Psoas muscle (tissue), 7 donors: ENCODE measurements at regions not wholly inside any gene's neighbourhood (a gene's known extent, or its start where the extent isn't known, plus 50 kb on each side); places are given as distances from the start of the nearest gene placed in this dataset.

ENCODE experiments used
- ATAC-seq, 4 donors: fragments of 200-7000 bp; cut with Tn5 transposase; one replicate each; pipeline ENCODE4 v1.9.1; 2020; ENCODE audit warnings: moderate library complexity in 3 of 4, mild to moderate bottlenecking in 2 of 4
- DNase-seq, 2 donors: peaks; one replicate each; pipeline ENCODE4 v3.0.0-alpha.2; 2020
- H3K27ac ChIP-seq: fragments of 200-600 bp; one replicate; pipeline ENCODE4 v1.8.0; 2022
- H3K27me3 ChIP-seq, 3 donors: fragments of 200-600 bp in 1 of 3; one replicate each; pipeline versions ENCODE4 v1.6.1 to v1.8.0; 2013 to 2022; ENCODE audit warnings: low read length in 2 of 3, mild to moderate bottlenecking in 2 of 3, moderate library complexity in 1 of 3; ENCODE audit not compliant: insufficient read depth in 3 of 3
- H3K36me3 ChIP-seq, 2 donors: fragments of 200-600 bp in 1 of 2; one replicate each; pipeline versions ENCODE4 v1.6.1 to v1.8.0; 2013 to 2022; ENCODE audit warnings: low read depth in 1 of 2, mild to moderate bottlenecking in 1 of 2, moderate library complexity in 1 of 2; ENCODE audit not compliant: insufficient read depth in 1 of 2
- H3K4me1 ChIP-seq: fragments of 200-600 bp; one replicate; pipeline ENCODE4 v1.8.0; 2022
- H3K4me3 ChIP-seq: fragments of 200-600 bp; one replicate; pipeline ENCODE4 v1.8.0; 2022; ENCODE audit warnings: mild to moderate bottlenecking
- H3K9me3 ChIP-seq: fragments of 200-600 bp; one replicate; pipeline ENCODE4 v1.8.0; 2022
- WGBS, 3 donors: extraction: QIAGEN DNeasy Blood & Tissue Kit; methylation state at CpG; one replicate each; pipeline versions ENCODE4 v1.1.6 to v1.1.7; 2013; 5-methylcytosine and 5-hydroxymethylcytosine counted together
- intact Hi-C, 2 donors: fragments of 100-400 bp; cut with DNase I; formaldehyde crosslinking; loops; one replicate each; pipeline versions ENCODE4 v1.11.0 to v1.14.2; 2022
- TF ChIP-seq, protein P1 (sequence below): fragments of 200-600 bp; IDR thresholded peaks from one replicate; pipeline ENCODE4 v1.8.0; 2022; ENCODE audit warnings: antibody characterized with exemption
- donor health status: healthy with polysubstance abuse.
- donor health status: DM: no; HTN: no; CAD: no; lungs with moderate emphysema.
- donor health status: Bipolar disorder and iron deficiency.
- donor health status: healthy.
- donor health status: DM: yes; HTN: yes; CAD: no.
- donor health status: DM: no; HTN: no; CAD: no.
- donor health status: DM: yes; HTN: yes; CAD: no.

DNA sequence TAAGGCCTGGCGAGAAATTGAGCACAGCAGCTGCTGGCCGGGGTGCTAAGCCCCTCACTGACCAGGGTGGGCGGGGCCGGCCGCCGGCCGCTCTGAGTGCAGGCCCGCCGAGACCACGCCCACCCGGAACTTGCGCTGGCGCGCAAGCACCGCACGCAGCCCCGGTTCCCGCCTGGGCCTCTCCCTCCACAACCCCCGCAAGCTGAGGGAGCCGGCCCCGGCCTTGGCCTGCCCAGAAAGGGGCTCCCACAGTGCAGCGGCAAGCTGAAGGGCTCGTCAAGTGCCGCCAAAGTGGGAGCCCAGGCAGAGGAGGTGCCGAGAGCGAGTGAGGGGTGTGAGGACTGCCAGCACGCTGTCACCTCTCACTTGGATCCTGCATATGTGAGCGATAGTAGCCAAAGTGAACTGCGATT, 251.2 kb downstream of the GJA1 start:
- Histone ChIP-seq H3K27ac (no peak overlapping the region), H3K4me1 (no peaks in the 10 kb centered on the region), H3K9me3 (no peaks in the 10 kb centered on the region), H3K27me3 (no peaks in the 10 kb centered on the region), H3K4me3 (no peak overlapping the region), H3K36me3 (no peaks in the 10 kb centered on the region)
- peak in 1 of 2 donors; percentile 56 for DNase-seq
- TF ChIP-seq, protein P1, sequence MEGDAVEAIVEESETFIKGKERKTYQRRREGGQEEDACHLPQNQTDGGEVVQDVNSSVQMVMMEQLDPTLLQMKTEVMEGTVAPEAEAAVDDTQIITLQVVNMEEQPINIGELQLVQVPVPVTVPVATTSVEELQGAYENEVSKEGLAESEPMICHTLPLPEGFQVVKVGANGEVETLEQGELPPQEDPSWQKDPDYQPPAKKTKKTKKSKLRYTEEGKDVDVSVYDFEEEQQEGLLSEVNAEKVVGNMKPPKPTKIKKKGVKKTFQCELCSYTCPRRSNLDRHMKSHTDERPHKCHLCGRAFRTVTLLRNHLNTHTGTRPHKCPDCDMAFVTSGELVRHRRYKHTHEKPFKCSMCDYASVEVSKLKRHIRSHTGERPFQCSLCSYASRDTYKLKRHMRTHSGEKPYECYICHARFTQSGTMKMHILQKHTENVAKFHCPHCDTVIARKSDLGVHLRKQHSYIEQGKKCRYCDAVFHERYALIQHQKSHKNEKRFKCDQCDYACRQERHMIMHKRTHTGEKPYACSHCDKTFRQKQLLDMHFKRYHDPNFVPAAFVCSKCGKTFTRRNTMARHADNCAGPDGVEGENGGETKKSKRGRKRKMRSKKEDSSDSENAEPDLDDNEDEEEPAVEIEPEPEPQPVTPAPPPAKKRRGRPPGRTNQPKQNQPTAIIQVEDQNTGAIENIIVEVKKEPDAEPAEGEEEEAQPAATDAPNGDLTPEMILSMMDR, result no peak
- 84 to 92% (median 91%) methylated on average over 22 to 29 of the region's 29 CpGs for WGBS, 3 donors
- no peak for ATAC-seq
- intact Hi-C loops, result no loop called here

DNA sequence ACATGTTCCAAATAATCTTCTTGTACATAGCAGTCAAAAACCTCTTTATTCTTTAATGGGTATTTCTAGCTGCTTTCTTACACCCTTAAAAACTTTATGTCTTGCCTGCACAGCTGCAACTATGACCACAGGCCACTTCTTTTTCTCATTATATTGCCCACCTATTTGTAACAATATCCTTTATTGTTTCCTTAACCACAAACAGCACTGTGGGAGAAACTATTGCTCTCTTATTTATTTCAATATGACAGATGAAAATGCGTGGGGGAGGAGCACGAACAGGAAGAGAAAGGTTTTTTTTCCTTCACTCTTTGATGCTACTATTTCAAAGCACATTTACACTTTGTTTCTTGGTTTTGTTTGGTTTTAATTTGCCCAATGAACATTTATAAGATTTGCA, 253.5 kb downstream of the GJA1 start:
- TF ChIP-seq, protein P1, result no peak
- H3K4me1 ChIP-seq, result no peaks in the 10 kb centered on the region
- ATAC-seq (no peak), DNase-seq (no peak)
- no peaks in the 10 kb centered on the region for H3K36me3 ChIP-seq
- no peaks in the 10 kb centered on the region for H3K9me3 ChIP-seq
- no peak overlapping the region for H3K4me3 ChIP-seq
- H3K27ac ChIP-seq, result no peak overlapping the region
- intact Hi-C loops, result no loop called here
- WGBS, 3 donors, result 53 to 65% (median 55%) methylated on average over 2 of the region's 2 CpGs
- no peaks in the 10 kb centered on the region for H3K27me3 ChIP-seq

DNA sequence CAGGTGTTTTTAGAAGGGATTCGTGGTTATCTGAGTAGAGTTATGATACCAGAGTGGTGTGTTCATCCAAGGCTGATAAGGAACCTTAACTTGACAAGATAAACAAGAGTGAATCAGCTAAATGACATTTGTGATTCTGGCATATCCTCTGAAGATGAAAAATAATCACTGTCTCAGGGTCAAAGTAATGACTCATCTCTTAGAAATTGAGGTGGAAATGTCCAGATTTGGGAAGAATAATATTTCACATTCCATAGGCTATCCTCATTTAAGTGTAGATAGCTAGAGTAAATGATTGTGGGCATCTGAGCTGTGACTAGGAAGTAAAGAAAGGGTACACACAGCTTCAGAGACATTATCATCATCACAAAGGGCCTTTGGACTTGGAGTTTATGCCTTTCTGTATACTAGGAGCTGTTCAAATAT, 255.7 kb downstream of the GJA1 start:
- ATAC-seq, result no peak
- TF ChIP-seq, protein P1, result no peak
- intact Hi-C loops, result no loop called here
- DNase-seq, result no peak
- Histone ChIP-seq H3K4me1 (no peaks in the 10 kb centered on the region), H3K9me3 (no peaks in the 10 kb centered on the region), H3K4me3 (no peak overlapping the region), H3K27ac (no peak overlapping the region), H3K27me3 (no peaks in the 10 kb centered on the region), H3K36me3 (no peaks in the 10 kb centered on the region)
- 76 to 91% (median 83%) methylated on average over 1 of the region's 1 CpG for WGBS, 3 donors

DNA sequence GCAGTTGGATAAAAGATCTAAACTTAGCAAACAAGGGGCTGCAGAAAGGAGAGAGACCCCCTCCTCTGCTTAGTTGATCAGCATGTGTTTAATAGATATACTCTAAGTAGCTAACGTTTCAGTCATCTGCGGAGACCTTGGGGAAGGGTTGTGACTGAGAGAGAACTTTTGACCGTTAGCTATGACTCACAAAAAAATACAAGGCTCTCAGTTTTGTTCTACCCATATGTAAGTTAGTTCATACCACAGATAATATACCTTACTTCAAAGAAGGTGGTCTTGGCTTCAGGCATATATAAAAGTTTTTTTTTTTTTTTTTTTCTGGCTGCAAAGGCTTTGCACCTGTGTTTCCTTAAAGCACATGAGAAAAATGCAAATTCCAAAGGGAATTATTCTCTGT, 258.9 kb downstream of the GJA1 start:
- 39 to 47% (median 40%) methylated on average over 3 of the region's 3 CpGs for WGBS, 3 donors
- TF ChIP-seq, protein P1, result no peak
- Histone ChIP-seq H3K9me3 (no peaks in the 10 kb centered on the region), H3K27ac (no peak overlapping the region), H3K4me3 (no peak overlapping the region), H3K4me1 (no peaks in the 10 kb centered on the region), H3K36me3 (no peaks in the 10 kb centered on the region), H3K27me3 (no peaks in the 10 kb centered on the region)
- ATAC-seq (no peak), DNase-seq (no peak)
- intact Hi-C loops, result no loop called here

DNA sequence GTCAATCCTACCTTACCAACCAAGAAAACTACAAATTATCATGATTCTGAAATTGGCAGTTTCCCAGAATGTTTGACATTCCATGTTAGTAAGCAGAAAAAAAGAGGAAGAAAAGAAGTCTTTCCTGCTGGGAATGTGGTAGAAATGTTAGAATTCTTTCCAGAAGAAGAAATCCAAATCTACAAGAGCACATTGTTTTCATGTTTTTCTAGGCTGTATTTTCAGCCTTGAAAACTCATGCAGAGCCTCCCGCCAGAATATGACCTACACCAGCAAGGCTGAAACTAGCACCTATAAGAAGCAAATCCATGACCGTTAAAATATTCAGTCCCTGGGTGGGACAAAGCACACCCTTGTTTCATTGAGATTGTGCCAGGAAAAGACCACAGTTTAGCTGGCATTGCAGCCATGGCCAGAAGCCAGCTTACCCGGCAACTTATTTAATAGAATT, 259.4 kb downstream of the GJA1 start:
- TF ChIP-seq, protein P1, result no peak
- Histone ChIP-seq H3K4me3 (no peak overlapping the region), H3K27ac (no peak overlapping the region), H3K4me1 (no peaks in the 10 kb centered on the region), H3K27me3 (no peaks in the 10 kb centered on the region), H3K36me3 (no peaks in the 10 kb centered on the region), H3K9me3 (no peaks in the 10 kb centered on the region)
- 10 to 19% (median 16%) methylated on average over 3 of the region's 3 CpGs for WGBS, 3 donors
- DNase-seq (no peak), ATAC-seq (no peak)
- intact Hi-C loops, result no loop called here
